Neural crest cell (in vitro differentiated cells): ENCODE measurements at regions not wholly inside any gene's neighbourhood (a gene's known extent, or its start where the extent isn't known, plus 50 kb on each side); places are given as distances from the start of the nearest gene placed in this dataset.
"Not testable (repeated sequence)": the region's sequence is repeated elsewhere in the genome, so short reads cannot be mapped to it uniquely, and the experiment has no call there.

Source experiments
- DNase-seq: peaks from one replicate; pipeline ENCODE4 v3.0.0; 2021; ENCODE audit warnings: low read depth, mixed read lengths, low spot score
- H3K27ac Mint-ChIP-seq: one replicate; pipeline ENCODE4 v1.8.0; 2021; ENCODE audit warnings: mild to moderate bottlenecking, mixed read lengths; ENCODE audit not compliant: unreplicated experiment
- H3K27me3 Mint-ChIP-seq: 2 replicates; pipeline ENCODE4 v1.8.0; 2021; ENCODE audit warnings: low read depth, mild to moderate bottlenecking, mixed read lengths
- H3K36me3 Mint-ChIP-seq: 2 replicates; pipeline ENCODE4 v1.8.0; 2021; ENCODE audit warnings: low read depth, mild to moderate bottlenecking, mixed read lengths
- H3K4me1 Mint-ChIP-seq: 2 replicates; pipeline ENCODE4 v1.8.0; 2021; ENCODE audit warnings: mixed read lengths
- H3K4me3 Mint-ChIP-seq: one replicate; pipeline ENCODE4 v1.8.0; 2021; ENCODE audit warnings: mild to moderate bottlenecking, mixed read lengths
- H3K9me3 Mint-ChIP-seq: 2 replicates; pipeline ENCODE4 v1.8.0; 2021; ENCODE audit warnings: mixed read lengths
- CTCF ChIP-seq: fragments of 200-600 bp; sonication (generic); conservative IDR thresholded peaks from 2 replicates; pipeline ENCODE4 v1.5.0; 2021; ENCODE audit warnings: antibody characterized with exemption, mild to moderate bottlenecking

GRCh38 chr13:67916650-67917049 is 686.5 kb upstream of the PCDH9 start:
- H3K4me1 Mint-ChIP-seq, result no peaks in the 10 kb centered on the region
- DNase-seq, result no peak
- H3K27me3 Mint-ChIP-seq, result no peaks in the 10 kb centered on the region
- no peaks in the 10 kb centered on the region for H3K36me3 Mint-ChIP-seq
- H3K4me3 Mint-ChIP-seq, result no peak overlapping the region
- no peak for TF ChIP-seq CTCF
- no peak overlapping the region for H3K27ac Mint-ChIP-seq
- peaks cover 5% of the 10 kb centered on the region for H3K9me3 Mint-ChIP-seq

- no peak for TF ChIP-seq CTCF
- H3K27ac Mint-ChIP-seq, result no peak overlapping the region
- H3K4me1 Mint-ChIP-seq, result no peaks in the 10 kb centered on the region
- peaks cover 8% of the 10 kb centered on the region for H3K9me3 Mint-ChIP-seq
- no peaks in the 10 kb centered on the region for H3K27me3 Mint-ChIP-seq
- no peak for DNase-seq
- no peaks in the 10 kb centered on the region for H3K36me3 Mint-ChIP-seq
- H3K4me3 Mint-ChIP-seq, result no peak overlapping the region
These were observed 684.4 kb upstream of the PCDH9 start for GRCh38 chr13:67914535-67914934.

- peaks cover 13% of the 10 kb centered on the region for H3K9me3 Mint-ChIP-seq
- not testable (repeated sequence) for H3K27ac Mint-ChIP-seq, H3K4me1 Mint-ChIP-seq, H3K4me3 Mint-ChIP-seq, DNase-seq, H3K27me3 Mint-ChIP-seq, H3K36me3 Mint-ChIP-seq
These were observed 672.8 kb upstream of the PCDH9 start for GRCh38 chr13:67902960-67903359.

- Mint-ChIP-seq H3K9me3 (no peaks in the 10 kb centered on the region), H3K4me3 (no peak overlapping the region), H3K27me3 (no peaks in the 10 kb centered on the region), H3K36me3 (no peaks in the 10 kb centered on the region), H3K27ac (no peak overlapping the region), H3K4me1 (no peaks in the 10 kb centered on the region)
- DNase-seq, result no peak
- no peak for TF ChIP-seq CTCF
These were observed 650.8 kb upstream of the PCDH9 start for GRCh38 chr13:67880916-67881315.

GRCh38 chr13:67878376-67878775 is 648.2 kb upstream of the PCDH9 start:
- Mint-ChIP-seq H3K9me3 (no peaks in the 10 kb centered on the region), H3K36me3 (no peaks in the 10 kb centered on the region), H3K27ac (no peak overlapping the region), H3K4me1 (no peaks in the 10 kb centered on the region), H3K4me3 (no peak overlapping the region), H3K27me3 (no peaks in the 10 kb centered on the region)
- no peak for TF ChIP-seq CTCF
- DNase-seq, result no peak

GRCh38 chr13:67877031-67877430 is 646.9 kb upstream of the PCDH9 start:
- Mint-ChIP-seq H3K9me3 (no peaks in the 10 kb centered on the region), H3K36me3 (no peaks in the 10 kb centered on the region), H3K27me3 (no peaks in the 10 kb centered on the region), H3K27ac (no peak overlapping the region), H3K4me3 (no peak overlapping the region), H3K4me1 (no peaks in the 10 kb centered on the region)
- no peak for TF ChIP-seq CTCF
- no peak for DNase-seq
